GM13977 (cell line): ENCODE measurements at regions not wholly inside any gene's neighbourhood (a gene's known extent, or its start where the extent isn't known, plus 50 kb on each side); places are given as distances from the start of the nearest gene placed in this dataset.

Source experiments
- DNase-seq: peaks from one replicate; pipeline ENCODE4 v3.0.0; 2012; ENCODE audit warnings: low spot score
- CTCF ChIP-seq: IDR thresholded peaks from 2 replicates; pipeline ENCODE4 v1.5.1; 2012; ENCODE audit warnings: mild to moderate bottlenecking, control low read depth; ENCODE audit not compliant: insufficient read depth; ENCODE audit errors: extremely low read depth, missing control alignments
- in situ Hi-C: fragments of 300-500 bp; cut with MboI; formaldehyde crosslinking; loops from one replicate; pipeline ENCODE4 v1.12.0; 2022; ENCODE audit warnings: low sequenced_read_pairs, low pct_unique_long_range_greater_than_20kb, mixed read lengths, inconsistent platforms; ENCODE audit not compliant: unreplicated experiment

GRCh38 chr14:31971612-31972011, 105.5 kb upstream of the ARHGAP5 start:
- DNase-seq: no peak
- no peak for TF ChIP-seq CTCF
- in situ Hi-C loops: no loop called here

GRCh38 chr14:31977001-31977556, 100.0 kb upstream of the ARHGAP5 start:
- in situ Hi-C loops: no loop called here
- no peak for DNase-seq
- no peak for TF ChIP-seq CTCF

GRCh38 chr14:31978423-31978822, 98.7 kb upstream of the ARHGAP5 start:
- no peak for DNase-seq
- no peak for TF ChIP-seq CTCF
- in situ Hi-C loops: no loop called here

- DNase-seq: no peak
- TF ChIP-seq CTCF: no peak
- in situ Hi-C loops: no loop called here
These were observed 94.5 kb upstream of the ARHGAP5 start for GRCh38 chr14:31982642-31983041.

GRCh38 chr14:31986405-31986804, 90.7 kb upstream of the ARHGAP5 start:
- DNase-seq: no peak
- in situ Hi-C loops: no loop called here
- no peak for TF ChIP-seq CTCF

GRCh38 chr14:31987721-31988120, 89.4 kb upstream of the ARHGAP5 start:
- no peak for DNase-seq
- TF ChIP-seq CTCF: no peak
- in situ Hi-C loops: no loop called here

GRCh38 chr14:31988244-31988643, 88.9 kb upstream of the ARHGAP5 start:
- no peak for DNase-seq
- TF ChIP-seq CTCF: no peak
- in situ Hi-C loops: no loop called here
